Trophoblast cell (in vitro differentiated cells and primary cell): ENCODE measurements at regions not wholly inside any gene's neighbourhood (a gene's known extent, or its start where the extent isn't known, plus 50 kb on each side); places are given as distances from the start of the nearest gene placed in this dataset.

Source experiments
- DNase-seq, 2 donors: peaks; one replicate each; pipeline ENCODE4 v3.0.0-alpha.2; 2016
- H2AFZ ChIP-seq: 2 replicates; pipeline ENCODE4 v1.6.1; 2013; ENCODE audit warnings: low read length, moderate library complexity, mild to moderate bottlenecking; ENCODE audit not compliant: insufficient read depth, poor library complexity
- H2AK5ac ChIP-seq: 2 replicates; pipeline ENCODE4 v1.6.1; 2013; ENCODE audit warnings: mild to moderate bottlenecking, low read length
- H2BK120ac ChIP-seq: 2 replicates; pipeline ENCODE4 v1.6.1; 2013; ENCODE audit warnings: low read length, mild to moderate bottlenecking, moderate library complexity; ENCODE audit not compliant: insufficient read depth, poor library complexity
- H2BK12ac ChIP-seq: 2 replicates; pipeline ENCODE4 v1.6.1; 2013; ENCODE audit warnings: mild to moderate bottlenecking, low read length, moderate library complexity
- H2BK5ac ChIP-seq: 2 replicates; pipeline ENCODE4 v1.6.1; 2013; ENCODE audit warnings: low read length, low read depth, moderate library complexity, mild to moderate bottlenecking; ENCODE audit not compliant: poor library complexity
- H3K14ac ChIP-seq: 2 replicates; pipeline ENCODE4 v1.6.1; 2013; ENCODE audit warnings: mild to moderate bottlenecking, low read length
- H3K18ac ChIP-seq: 2 replicates; pipeline ENCODE4 v1.6.1; 2013; ENCODE audit warnings: mild to moderate bottlenecking, low read length
- H3K23ac ChIP-seq: 2 replicates; pipeline ENCODE4 v1.6.1; 2013; ENCODE audit warnings: low read length
- H3K27ac ChIP-seq: 2 replicates; pipeline ENCODE4 v1.5.1; 2013; ENCODE audit warnings: low read depth, mild to moderate bottlenecking, inconsistent platforms, low read length, moderate library complexity
- H3K27me3 ChIP-seq: 2 replicates; pipeline ENCODE4 v1.6.1; 2013; ENCODE audit warnings: inconsistent platforms, mild to moderate bottlenecking, low read length, moderate library complexity; ENCODE audit not compliant: insufficient read depth
- H3K36me3 ChIP-seq, 2 experiments: 1 replicate in 1 of 2; 2 replicates in 1 of 2; pipeline ENCODE4 v1.6.1; 2013; ENCODE audit warnings: low read length in 2 of 2, mild to moderate bottlenecking in 2 of 2, moderate library complexity in 1 of 2; ENCODE audit not compliant: insufficient read depth in 2 of 2, control insufficient read depth in 1 of 2
- H3K4ac ChIP-seq: 2 replicates; pipeline ENCODE4 v1.6.1; 2013; ENCODE audit warnings: low read depth, mild to moderate bottlenecking, low read length, moderate library complexity
- H3K4me1 ChIP-seq, 2 experiments: 1 replicate in 1 of 2; 2 replicates in 1 of 2; pipeline ENCODE4 v1.6.1; 2013; ENCODE audit warnings: low read length in 2 of 2, mild to moderate bottlenecking in 2 of 2, moderate library complexity in 1 of 2; ENCODE audit not compliant: insufficient read depth in 2 of 2, control insufficient read depth in 1 of 2
- H3K4me2 ChIP-seq: 2 replicates; pipeline ENCODE4 v1.6.1; 2013; ENCODE audit warnings: inconsistent platforms, mild to moderate bottlenecking, low read length, moderate library complexity
- H3K4me3 ChIP-seq: 2 replicates; pipeline ENCODE4 v1.5.1; 2013; ENCODE audit warnings: mild to moderate bottlenecking, low read depth, low read length, inconsistent platforms
- H3K79me1 ChIP-seq: one replicate; pipeline ENCODE4 v1.6.1; 2013; ENCODE audit warnings: low read length
- H3K79me2 ChIP-seq: 2 replicates; pipeline ENCODE4 v1.6.1; 2013; ENCODE audit warnings: low read length, mild to moderate bottlenecking; ENCODE audit not compliant: control insufficient read depth, insufficient read depth, poor library complexity
- H3K9ac ChIP-seq: 2 replicates; pipeline ENCODE4 v1.6.1; 2013; ENCODE audit warnings: mild to moderate bottlenecking, low read length
- H3K9me3 ChIP-seq: 2 replicates; pipeline ENCODE4 v1.6.1; 2013; ENCODE audit warnings: low read depth, mild to moderate bottlenecking, control low read depth, inconsistent platforms, low read length; ENCODE audit not compliant: insufficient read depth
- H4K12ac ChIP-seq: 2 replicates; pipeline ENCODE4 v1.6.1; 2013; ENCODE audit warnings: low read depth, mild to moderate bottlenecking, low read length, moderate library complexity
- H4K8ac ChIP-seq: 2 replicates; pipeline ENCODE4 v1.6.1; 2013; ENCODE audit warnings: low read depth, mild to moderate bottlenecking, low read length, moderate library complexity
- H4K91ac ChIP-seq: one replicate; pipeline ENCODE4 v1.6.1; 2013; ENCODE audit warnings: low read depth, mild to moderate bottlenecking, low read length, moderate library complexity
- WGBS: extraction: QIAGEN DNeasy Blood & Tissue Kit; methylation state at CpG from one replicate; pipeline ENCODE4 v1.1.7; 2013; ENCODE audit warnings: missing lambda C conversion rate; ENCODE audit not compliant: insufficient read length, insufficient coverage; ENCODE audit errors: extremely low coverage; 5-methylcytosine and 5-hydroxymethylcytosine counted together

- H3K27ac ChIP-seq = no peak overlapping the region
- no peak overlapping the region for H2BK5ac ChIP-seq
- H3K79me2 ChIP-seq = no peaks in the 10 kb centered on the region
- H3K14ac ChIP-seq = no peak overlapping the region
- DNase-seq = no peak
- H3K4me1 ChIP-seq = no peaks in the 10 kb centered on the region
- no peak overlapping the region for H4K12ac ChIP-seq
- no peak overlapping the region for H2AFZ ChIP-seq
- no peak overlapping the region for H3K23ac ChIP-seq
- H3K27me3 ChIP-seq = no peaks in the 10 kb centered on the region
- no peak overlapping the region for H3K4me3 ChIP-seq
- no peaks in the 10 kb centered on the region for H3K36me3 ChIP-seq
- WGBS = no CpG with 5 or more reads among the region's 9 CpGs
- H3K4ac ChIP-seq = no peak overlapping the region
- no peak overlapping the region for H2AK5ac ChIP-seq
- H3K4me2 ChIP-seq = no peak overlapping the region
- no peaks in the 10 kb centered on the region for H3K79me1 ChIP-seq
- H4K8ac ChIP-seq = no peak overlapping the region
- H3K9me3 ChIP-seq = no peaks in the 10 kb centered on the region
- H2BK12ac ChIP-seq = no peak overlapping the region
- no peak overlapping the region for H2BK120ac ChIP-seq
- H3K18ac ChIP-seq = no peak overlapping the region
- H4K91ac ChIP-seq = no peak overlapping the region
- H3K9ac ChIP-seq = no peak overlapping the region
These were observed 479.9 kb upstream of the FANCL start for GRCh38 chr2:58720770-58721697.

GRCh38 chr2:58720033-58720769 is 479.1 kb upstream of the FANCL start:
- Histone ChIP-seq H2AK5ac (no peak overlapping the region), H3K18ac (no peak overlapping the region), H3K14ac (no peak overlapping the region), H2AFZ (no peak overlapping the region), H4K91ac (no peak overlapping the region), H3K23ac (no peak overlapping the region), H3K9me3 (no peaks in the 10 kb centered on the region), H3K27me3 (no peaks in the 10 kb centered on the region), H2BK5ac (no peak overlapping the region), H3K79me1 (no peaks in the 10 kb centered on the region), H4K12ac (no peak overlapping the region), H4K8ac (no peak overlapping the region), H3K79me2 (no peaks in the 10 kb centered on the region), H2BK120ac (no peak overlapping the region), H3K27ac (no peak overlapping the region), H2BK12ac (no peak overlapping the region), H3K4ac (no peak overlapping the region), H3K4me3 (no peak overlapping the region), H3K9ac (no peak overlapping the region), H3K4me2 (no peak overlapping the region), H3K36me3 (no peaks in the 10 kb centered on the region), H3K4me1 (no peaks in the 10 kb centered on the region)
- WGBS = no CpG with 5 or more reads among the region's 3 CpGs
- no peak for DNase-seq

GRCh38 chr2:58715344-58715743 is 474.2 kb upstream of the FANCL start:
- H3K4me2 ChIP-seq = no peak overlapping the region
- H4K91ac ChIP-seq = no peak overlapping the region
- WGBS = no CpG with 5 or more reads among the region's 2 CpGs
- no peak overlapping the region for H3K4me3 ChIP-seq
- H2AFZ ChIP-seq = no peak overlapping the region
- no peaks in the 10 kb centered on the region for H3K79me2 ChIP-seq
- DNase-seq = no peak
- H4K8ac ChIP-seq = no peak overlapping the region
- H3K27ac ChIP-seq = no peak overlapping the region
- H3K36me3 ChIP-seq = no peaks in the 10 kb centered on the region
- H3K23ac ChIP-seq = no peak overlapping the region
- no peaks in the 10 kb centered on the region for H3K4me1 ChIP-seq
- no peak overlapping the region for H2BK12ac ChIP-seq
- H3K18ac ChIP-seq = no peak overlapping the region
- H2AK5ac ChIP-seq = no peak overlapping the region
- H2BK120ac ChIP-seq = no peak overlapping the region
- H2BK5ac ChIP-seq = no peak overlapping the region
- no peak overlapping the region for H3K14ac ChIP-seq
- H3K79me1 ChIP-seq = no peaks in the 10 kb centered on the region
- H4K12ac ChIP-seq = no peak overlapping the region
- no peaks in the 10 kb centered on the region for H3K27me3 ChIP-seq
- no peaks in the 10 kb centered on the region for H3K9me3 ChIP-seq
- no peak overlapping the region for H3K9ac ChIP-seq
- no peak overlapping the region for H3K4ac ChIP-seq

- WGBS = no CpG with 5 or more reads among the region's 7 CpGs
- H4K12ac ChIP-seq = no peak overlapping the region
These were observed 473.1 kb upstream of the FANCL start for GRCh38 chr2:58714238-58714637.

More at GRCh38 chr2:58714238-58714637, 473.1 kb upstream of the FANCL start:
- Histone ChIP-seq H3K4me3 (no peak overlapping the region), H2AK5ac (no peak overlapping the region), H2BK12ac (no peak overlapping the region), H3K9ac (no peak overlapping the region), H4K91ac (no peak overlapping the region), H3K4ac (no peak overlapping the region), H3K23ac (no peak overlapping the region), H3K18ac (no peak overlapping the region), H3K27ac (no peak overlapping the region), H3K79me2 (no peaks in the 10 kb centered on the region), H2BK120ac (no peak overlapping the region), H3K4me1 (no peaks in the 10 kb centered on the region), H3K79me1 (no peaks in the 10 kb centered on the region), H3K36me3 (no peaks in the 10 kb centered on the region), H2BK5ac (no peak overlapping the region), H3K14ac (no peak overlapping the region), H3K4me2 (no peak overlapping the region), H3K9me3 (no peaks in the 10 kb centered on the region), H3K27me3 (no peaks in the 10 kb centered on the region), H4K8ac (no peak overlapping the region), H2AFZ (no peak overlapping the region)
- DNase-seq = no peak
